HepG2 (cell line): ENCODE measurements at regions not wholly inside any gene's neighbourhood (a gene's known extent, or its start where the extent isn't known, plus 50 kb on each side); places are given as distances from the start of the nearest gene placed in this dataset.

ENCODE experiments used
- ATAC-seq: fragments of 200-7000 bp; cut with Tn5 transposase; 3 replicates; pipeline ENCODE4 v1.9.1; 2020; ENCODE audit warnings: mild to moderate bottlenecking, moderate library complexity
- BruUV-seq: library from RNA; stranded (reverse); fragments of 400-500 nt; replicated peaks from 2 replicates; lab custom pipeline; 2021; lab: Mats Ljungman, UMichigan
- CTCF ChIA-PET: fragments of 300-600 bp; formaldehyde crosslinking; extraction: SDS; loops from one replicate; lab custom pipeline; 2021; ENCODE audit warnings: low total read pairs, inconsistent platforms, low intra/inter-chr PET ratio; lab: Yijun Ruan, JAX
- POLR2A ChIA-PET: fragments of 350-600 bp; sonication (Branson Sonifier 250); formaldehyde crosslinking; loops from one replicate; lab custom pipeline; 2020; ENCODE audit warnings: antibody characterized with exemption, inconsistent platforms; lab: Yijun Ruan, JAX
- DNase-seq: peaks from one replicate; pipeline ENCODE4 v3.0.0-alpha.2; 2015; ENCODE audit warnings: low spot score
- FAIRE-seq: peaks from 3 replicates; lab custom pipeline; 2011; peaks lifted over from hg19 to GRCh38; lab: Jason Lieb, UNC
- H2AFZ ChIP-seq: one replicate; pipeline ENCODE4 v1.6.1; 2011; ENCODE audit warnings: low read length, inconsistent platforms
- H3K27ac ChIP-seq: fragments of 300-600 bp; 3 replicates; pipeline ENCODE4 v1.8.0; 2011; ENCODE audit warnings: mixed run types, mild to moderate bottlenecking, mixed read lengths, low read length, inconsistent platforms; ENCODE audit not compliant: insufficient read depth; ENCODE audit errors: extremely low read length
- H3K27me3 ChIP-seq, 2 experiments: fragments of 200-600 bp in 1 of 2; 2 replicates in 1 of 2; 3 replicates in 1 of 2; pipeline versions ENCODE4 v1.6.0 to v1.8.0; 2011; ENCODE audit warnings: low read length in 2 of 2, mild to moderate bottlenecking in 2 of 2, moderate library complexity in 2 of 2, inconsistent platforms in 1 of 2; ENCODE audit not compliant: insufficient read depth in 2 of 2, control insufficient read depth in 1 of 2
- H3K36me3 ChIP-seq, 2 experiments: fragments of 200-600 bp in 1 of 2; replicated peaks in 1 of 2; 2 replicates in 1 of 2; 3 replicates in 1 of 2; pipeline versions ENCODE4 v1.5.1 to v1.8.0; 2011; ENCODE audit warnings: low read length in 2 of 2, inconsistent platforms in 1 of 2; ENCODE audit not compliant: insufficient read depth in 2 of 2, control insufficient read depth in 1 of 2
- H3K4me1 ChIP-seq: 2 replicates; pipeline ENCODE4 v1.5.1; 2012; ENCODE audit warnings: low read length, inconsistent platforms; ENCODE audit not compliant: insufficient read depth
- H3K4me2 ChIP-seq: 2 replicates; pipeline ENCODE4 v1.6.0; 2011; ENCODE audit warnings: low read depth, low read length, inconsistent platforms
- H3K4me3 ChIP-seq, 3 experiments: fragments of 200-600 bp in 1 of 3; sonication (generic), shearing (Covaris generic) in 1 of 3; replicated peaks in 1 of 3; 2 replicates each; pipeline ENCODE4 v1.5.1; 2011 to 2016; ENCODE audit warnings: low read length in 3 of 3, inconsistent platforms in 2 of 3, low read depth in 2 of 3, mild to moderate bottlenecking in 2 of 3, control low read depth in 1 of 3, mixed read lengths in 1 of 3; ENCODE audit not compliant: insufficient read depth in 1 of 3
- H3K79me2 ChIP-seq: one replicate; pipeline ENCODE4 v1.6.1; 2011; ENCODE audit warnings: low read length, inconsistent platforms; ENCODE audit not compliant: insufficient read depth
- H3K9ac ChIP-seq: 2 replicates; pipeline ENCODE4 v1.6.0; 2011; ENCODE audit warnings: mild to moderate bottlenecking, low read depth, low read length, inconsistent platforms; ENCODE audit not compliant: insufficient read depth
- H3K9me3 ChIP-seq: 2 replicates; pipeline ENCODE4 v1.5.1; 2012; ENCODE audit warnings: mild to moderate bottlenecking, low read length
- H4K20me1 ChIP-seq: 2 replicates; pipeline ENCODE4 v1.6.0; 2011; ENCODE audit warnings: inconsistent platforms, mild to moderate bottlenecking, low read length, moderate library complexity; ENCODE audit not compliant: insufficient read depth
- HNF1B ChIP-seq: sonication (generic); formaldehyde crosslinking; IDR thresholded peaks from 2 replicates; pipeline ENCODE4 v1.5.1; 2020; ENCODE audit warnings: mild to moderate bottlenecking, moderate library complexity, missing genetic modification reagents
- HNRNPK ChIP-seq: fragments of 200-400 bp; formaldehyde crosslinking; IDR thresholded peaks from 2 replicates; pipeline ENCODE4 v1.6.1; 2018; ENCODE audit warnings: low read length, low read depth, moderate library complexity, mild to moderate bottlenecking; ENCODE audit not compliant: poor library complexity, severe bottlenecking
- ZFAT ChIP-seq: sonication (generic); formaldehyde crosslinking; conservative IDR thresholded peaks from 2 replicates; pipeline ENCODE4 v1.8.1; 2023; ENCODE audit warnings: missing genetic modification reagents, inconsistent platforms
- ZNF17 ChIP-seq: sonication (generic); formaldehyde crosslinking; IDR thresholded peaks from 2 replicates; pipeline ENCODE4 v1.5.0; 2020; ENCODE audit warnings: mild to moderate bottlenecking, missing genetic modification reagents
- ZNF562 ChIP-seq: sonication (generic); formaldehyde crosslinking; IDR thresholded peaks from 2 replicates; pipeline ENCODE4 v1.8.0; 2022; ENCODE audit warnings: missing genetic modification reagents, borderline replicate concordance
- WGBS: methylation state at CpG from one replicate; pipeline ENCODE4 v1.1.6; 2017; ENCODE audit warnings: low lambda C conversion rate; 5-methylcytosine and 5-hydroxymethylcytosine counted together
- in situ Hi-C: cut with HindIII; loops from 2 replicates; pipeline ENCODE4 v1.10.0; 2017; ENCODE audit warnings: low pct_unique_long_range_greater_than_20kb; ENCODE audit not compliant: extremely low pct_ligation_motif_present
- intact Hi-C: fragments of 100-400 bp; cut with micrococcal nuclease; formaldehyde crosslinking; loops from one replicate; pipeline ENCODE4 v1.10.0; 2022; ENCODE audit not compliant: unreplicated experiment
- TF ChIP-seq, protein P1 (sequence below): sonication (generic); formaldehyde crosslinking; IDR thresholded peaks from 2 replicates; pipeline ENCODE4 v1.5.0; 2020; ENCODE audit warnings: missing genetic modification reagents, mild to moderate bottlenecking, borderline replicate concordance
- TF ChIP-seq, protein P2 (sequence below): IDR thresholded peaks from 2 replicates; pipeline ENCODE4 v1.6.1; 2016
- TF ChIP-seq, protein P3 (sequence below): sonication (generic); formaldehyde crosslinking; conservative IDR thresholded peaks from 2 replicates; pipeline ENCODE4 v1.4.0; 2020; ENCODE audit warnings: missing genetic modification reagents
- TF ChIP-seq, protein P4 (sequence below): sonication (generic); formaldehyde crosslinking; IDR thresholded peaks from 2 replicates; pipeline ENCODE4 v1.5.1; 2020; ENCODE audit warnings: mild to moderate bottlenecking, missing genetic modification reagents, moderate library complexity

GRCh38 chr14:30349520-30349919 lies 209.4 kb upstream of the G2E3 start:
- no peaks in the 10 kb centered on the region for H3K36me3 ChIP-seq
- no peak for TF ChIP-seq ZNF17
- TF ChIP-seq, protein P1, sequence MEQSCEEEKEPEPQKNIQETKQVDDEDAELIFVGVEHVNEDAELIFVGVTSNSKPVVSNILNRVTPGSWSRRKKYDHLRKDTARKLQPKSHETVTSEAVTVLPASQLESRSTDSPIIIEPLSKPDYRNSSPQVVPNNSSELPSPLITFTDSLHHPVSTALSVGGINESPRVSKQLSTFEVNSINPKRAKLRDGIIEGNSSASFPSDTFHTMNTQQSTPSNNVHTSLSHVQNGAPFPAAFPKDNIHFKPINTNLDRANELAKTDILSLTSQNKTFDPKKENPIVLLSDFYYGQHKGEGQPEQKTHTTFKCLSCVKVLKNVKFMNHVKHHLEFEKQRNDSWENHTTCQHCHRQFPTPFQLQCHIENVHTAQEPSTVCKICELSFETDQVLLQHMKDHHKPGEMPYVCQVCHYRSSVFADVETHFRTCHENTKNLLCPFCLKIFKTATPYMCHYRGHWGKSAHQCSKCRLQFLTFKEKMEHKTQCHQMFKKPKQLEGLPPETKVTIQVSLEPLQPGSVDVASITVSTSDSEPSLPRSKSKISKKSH = no peak
- TF ChIP-seq, protein P2, sequence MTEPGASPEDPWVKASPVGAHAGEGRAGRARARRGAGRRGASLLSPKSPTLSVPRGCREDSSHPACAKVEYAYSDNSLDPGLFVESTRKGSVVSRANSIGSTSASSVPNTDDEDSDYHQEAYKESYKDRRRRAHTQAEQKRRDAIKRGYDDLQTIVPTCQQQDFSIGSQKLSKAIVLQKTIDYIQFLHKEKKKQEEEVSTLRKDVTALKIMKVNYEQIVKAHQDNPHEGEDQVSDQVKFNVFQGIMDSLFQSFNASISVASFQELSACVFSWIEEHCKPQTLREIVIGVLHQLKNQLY (CRISPR knock-in tag) = no peak
- no peak for TF ChIP-seq HNRNPK
- TF ChIP-seq ZFAT = no peak
- TF ChIP-seq ZNF562 = no peak
- no peak for TF ChIP-seq HNF1B (CRISPR knock-in tag)
- TF ChIP-seq, protein P3, sequence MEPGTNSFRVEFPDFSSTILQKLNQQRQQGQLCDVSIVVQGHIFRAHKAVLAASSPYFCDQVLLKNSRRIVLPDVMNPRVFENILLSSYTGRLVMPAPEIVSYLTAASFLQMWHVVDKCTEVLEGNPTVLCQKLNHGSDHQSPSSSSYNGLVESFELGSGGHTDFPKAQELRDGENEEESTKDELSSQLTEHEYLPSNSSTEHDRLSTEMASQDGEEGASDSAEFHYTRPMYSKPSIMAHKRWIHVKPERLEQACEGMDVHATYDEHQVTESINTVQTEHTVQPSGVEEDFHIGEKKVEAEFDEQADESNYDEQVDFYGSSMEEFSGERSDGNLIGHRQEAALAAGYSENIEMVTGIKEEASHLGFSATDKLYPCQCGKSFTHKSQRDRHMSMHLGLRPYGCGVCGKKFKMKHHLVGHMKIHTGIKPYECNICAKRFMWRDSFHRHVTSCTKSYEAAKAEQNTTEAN = no peak
- TF ChIP-seq, protein P4, sequence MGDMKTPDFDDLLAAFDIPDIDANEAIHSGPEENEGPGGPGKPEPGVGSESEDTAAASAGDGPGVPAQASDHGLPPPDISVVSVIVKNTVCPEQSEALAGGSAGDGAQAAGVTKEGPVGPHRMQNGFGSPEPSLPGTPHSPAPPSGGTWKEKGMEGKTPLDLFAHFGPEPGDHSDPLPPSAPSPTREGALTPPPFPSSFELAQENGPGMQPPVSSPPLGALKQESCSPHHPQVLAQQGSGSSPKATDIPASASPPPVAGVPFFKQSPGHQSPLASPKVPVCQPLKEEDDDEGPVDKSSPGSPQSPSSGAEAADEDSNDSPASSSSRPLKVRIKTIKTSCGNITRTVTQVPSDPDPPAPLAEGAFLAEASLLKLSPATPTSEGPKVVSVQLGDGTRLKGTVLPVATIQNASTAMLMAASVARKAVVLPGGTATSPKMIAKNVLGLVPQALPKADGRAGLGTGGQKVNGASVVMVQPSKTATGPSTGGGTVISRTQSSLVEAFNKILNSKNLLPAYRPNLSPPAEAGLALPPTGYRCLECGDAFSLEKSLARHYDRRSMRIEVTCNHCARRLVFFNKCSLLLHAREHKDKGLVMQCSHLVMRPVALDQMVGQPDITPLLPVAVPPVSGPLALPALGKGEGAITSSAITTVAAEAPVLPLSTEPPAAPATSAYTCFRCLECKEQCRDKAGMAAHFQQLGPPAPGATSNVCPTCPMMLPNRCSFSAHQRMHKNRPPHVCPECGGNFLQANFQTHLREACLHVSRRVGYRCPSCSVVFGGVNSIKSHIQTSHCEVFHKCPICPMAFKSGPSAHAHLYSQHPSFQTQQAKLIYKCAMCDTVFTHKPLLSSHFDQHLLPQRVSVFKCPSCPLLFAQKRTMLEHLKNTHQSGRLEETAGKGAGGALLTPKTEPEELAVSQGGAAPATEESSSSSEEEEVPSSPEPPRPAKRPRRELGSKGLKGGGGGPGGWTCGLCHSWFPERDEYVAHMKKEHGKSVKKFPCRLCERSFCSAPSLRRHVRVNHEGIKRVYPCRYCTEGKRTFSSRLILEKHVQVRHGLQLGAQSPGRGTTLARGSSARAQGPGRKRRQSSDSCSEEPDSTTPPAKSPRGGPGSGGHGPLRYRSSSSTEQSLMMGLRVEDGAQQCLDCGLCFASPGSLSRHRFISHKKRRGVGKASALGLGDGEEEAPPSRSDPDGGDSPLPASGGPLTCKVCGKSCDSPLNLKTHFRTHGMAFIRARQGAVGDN = no peak

More at GRCh38 chr14:30349520-30349919, 209.4 kb upstream of the G2E3 start:
- no peak for DNase-seq
- no peak overlapping the region for H2AFZ ChIP-seq
- H3K4me2 ChIP-seq = no peak overlapping the region
- no peaks in the 10 kb centered on the region for H3K79me2 ChIP-seq
- ChIA-PET CTCF (no interaction called here), POLR2A (no interaction called here)
- H3K9me3 ChIP-seq = peaks cover 9% of the 10 kb centered on the region; the same call in 1 of the 2 replicates
- H3K4me3 ChIP-seq = no peak overlapping the region
- BruUV-seq = no TSS peak
- no peak overlapping the region for H3K9ac ChIP-seq
- H3K27ac ChIP-seq = no peak overlapping the region
- H3K27me3 ChIP-seq = no peaks in the 10 kb centered on the region
- in situ Hi-C loops (no loop called here), intact Hi-C loops (no loop called here)
- FAIRE-seq = no peak
- H4K20me1 ChIP-seq = no peaks in the 10 kb centered on the region
- WGBS = 21% methylated on average over 3 of the region's 3 CpGs
- ATAC-seq = no peak
- H3K4me1 ChIP-seq = no peaks in the 10 kb centered on the region
